Transverse colon (tissue), 4 donors: ENCODE measurements at regions not wholly inside any gene's neighbourhood (a gene's known extent, or its start where the extent isn't known, plus 50 kb on each side); places are given as distances from the start of the nearest gene placed in this dataset.

Source experiments
- DNase-seq: peaks from one replicate; pipeline ENCODE4 v3.0.0-alpha.2; 2019
- H3K27ac ChIP-seq, 4 donors: fragments of 200-600 bp; sonication (generic); 2 replicates each; pipeline ENCODE4 v1.5.1; 2016 to 2018; ENCODE audit warnings: inconsistent platforms in 4 of 4
- H3K27me3 ChIP-seq: fragments of 200-600 bp; sonication (generic); 2 replicates; pipeline ENCODE4 v1.5.1; 2017; ENCODE audit warnings: inconsistent platforms
- H3K36me3 ChIP-seq, 4 donors: fragments of 200-600 bp; sonication (generic); 2 replicates each; pipeline ENCODE4 v1.5.1; 2017 to 2019; ENCODE audit warnings: inconsistent platforms in 4 of 4
- H3K4me1 ChIP-seq, 4 donors: fragments of 200-600 bp; sonication (generic); 2 replicates each; pipeline ENCODE4 v1.5.1; 2017 to 2020; ENCODE audit warnings: inconsistent platforms in 4 of 4
- H3K4me3 ChIP-seq, 4 donors: fragments of 200-600 bp; sonication (generic); 1 replicate in 1 of 4; 2 replicates in 3 of 4; pipeline versions ENCODE4 v1.5.1 to v1.6.1; 2017 to 2019; ENCODE audit warnings: inconsistent platforms in 4 of 4
- H3K9me3 ChIP-seq, 2 donors: fragments of 200-600 bp; sonication (generic); 2 replicates each; pipeline ENCODE4 v1.5.1; 2017 to 2019; ENCODE audit warnings: inconsistent platforms in 2 of 2
- CTCF ChIP-seq, 5 experiments: fragments of 200-600 bp in 3 of 5; fragments of 450-650 bp in 2 of 5; sonication (generic) in 3 of 5; IDR thresholded peaks; 1 replicate in 2 of 5; 2 replicates in 3 of 5; pipeline ENCODE4 v1.5.1; 2016 to 2017; ENCODE audit warnings: antibody characterized with exemption in 5 of 5, inconsistent platforms in 3 of 5, mild to moderate bottlenecking in 2 of 5, moderate library complexity in 1 of 5
- EP300 ChIP-seq: sonication (generic); formaldehyde crosslinking; IDR thresholded peaks from one replicate; pipeline ENCODE4 v1.6.1; 2017; ENCODE audit warnings: antibody characterized with exemption, low read depth
- POLR2A ChIP-seq: fragments of 450-650 bp; IDR thresholded peaks from one replicate; pipeline ENCODE4 v1.6.1; 2016; ENCODE audit warnings: antibody characterized with exemption, mild to moderate bottlenecking, moderate library complexity
- POLR2AphosphoS5 ChIP-seq, 3 donors: sonication (generic); formaldehyde crosslinking; IDR thresholded peaks; one replicate each; pipeline ENCODE4 v1.6.1; 2016; ENCODE audit warnings: antibody characterized with exemption in 3 of 3
- WGBS, 2 donors: methylation state at CpG; one replicate each; pipeline ENCODE4 v1.1.5; 2018; ENCODE audit warnings: low coverage in 1 of 2; 5-methylcytosine and 5-hydroxymethylcytosine counted together
- in situ Hi-C, 4 donors: fragments of 200-750 bp; cut with MboI; loops; one replicate each; pipeline versions ENCODE4 v1.15.0 to v1.15.1; 2017; ENCODE audit warnings: low sequenced_read_pairs in 3 of 4, low pct_ligation_motif_present in 1 of 4, low pct_unique_long_range_greater_than_20kb in 1 of 4
- intact Hi-C: fragments of 100-400 bp; cut with DNase I; formaldehyde crosslinking; loops from one replicate; pipeline ENCODE4 v1.15.1; 2023; ENCODE audit warnings: low total_unique reads

GRCh38 chrX:122667667-122668066 lies 516.4 kb upstream of the GRIA3 start:
- H3K27me3 ChIP-seq, result no peaks in the 10 kb centered on the region
- intact Hi-C loops (no loop called here), in situ Hi-C loops (no loop called here)
- H3K4me1 ChIP-seq, result no peaks in the 10 kb centered on the region
- no peak overlapping the region for H3K27ac ChIP-seq
- no peak for TF ChIP-seq EP300
- TF ChIP-seq POLR2AphosphoS5 (IDR thresholded peaks at IDR 0.05), result no peak
- no peak for TF ChIP-seq CTCF (IDR thresholded peaks at IDR 0.05)
- no peak for TF ChIP-seq POLR2A
- H3K9me3 ChIP-seq, result no peaks in the 10 kb centered on the region
- DNase-seq, result no peak
- H3K4me3 ChIP-seq, result no peak overlapping the region
- 33 to 62% methylated on average over 1 to 3 of the region's 3 CpGs for WGBS, 2 donors
- H3K36me3 ChIP-seq, result no peaks in the 10 kb centered on the region

GRCh38 chrX:122703762-122704161 lies 480.3 kb upstream of the GRIA3 start:
- no peak for TF ChIP-seq EP300
- no peak for TF ChIP-seq CTCF (IDR thresholded peaks at IDR 0.05)
- TF ChIP-seq POLR2AphosphoS5 (IDR thresholded peaks at IDR 0.05), result no peak
- TF ChIP-seq POLR2A, result no peak
- intact Hi-C loops, result no loop called here

GRCh38 chrX:122739770-122740169 lies 444.3 kb upstream of the GRIA3 start:
- intact Hi-C loops (no loop called here), in situ Hi-C loops (no loop called here)
- TF ChIP-seq POLR2AphosphoS5 (IDR thresholded peaks at IDR 0.05), result no peak
- TF ChIP-seq POLR2A, result no peak
- no peak for TF ChIP-seq CTCF (IDR thresholded peaks at IDR 0.05)
- TF ChIP-seq EP300, result no peak
- Histone ChIP-seq H3K4me3 (no peak overlapping the region), H3K36me3 (no peaks in the 10 kb centered on the region), H3K9me3 (no peaks in the 10 kb centered on the region), H3K27me3 (no peaks in the 10 kb centered on the region), H3K27ac (no peak overlapping the region), H3K4me1 (no peaks in the 10 kb centered on the region)
- DNase-seq, result no peak
- 28% methylated on average over 1 of the region's 1 CpG; no CpG with 5 or more reads in 1 of the 2 donors for WGBS, 2 donors

More at GRCh38 chrX:122703762-122704161, 480.3 kb upstream of the GRIA3 start:
- Histone ChIP-seq H3K4me3 (no peak overlapping the region), H3K27me3 (no peaks in the 10 kb centered on the region), H3K36me3 (no peaks in the 10 kb centered on the region), H3K4me1 (no peaks in the 10 kb centered on the region), H3K27ac (no peak overlapping the region), H3K9me3 (no peaks in the 10 kb centered on the region)
- in situ Hi-C loops, result no loop called here
- DNase-seq, result no peak
- WGBS, 2 donors, result 63% methylated on average over 1 of the region's 1 CpG; no CpG with 5 or more reads in 1 of the 2 donors

- no peaks in the 10 kb centered on the region for H3K36me3 ChIP-seq
- TF ChIP-seq EP300, result no peak
- no peak for TF ChIP-seq CTCF (IDR thresholded peaks at IDR 0.05)
- no peak for TF ChIP-seq POLR2A
- no peak for TF ChIP-seq POLR2AphosphoS5 (IDR thresholded peaks at IDR 0.05)
- H3K4me3 ChIP-seq, result no peak overlapping the region
- in situ Hi-C loops (no loop called here), intact Hi-C loops (no loop called here)
- no peak for DNase-seq
- 14 to 63% methylated on average over 1 to 3 of the region's 3 CpGs for WGBS, 2 donors
- H3K9me3 ChIP-seq, result no peaks in the 10 kb centered on the region
- no peaks in the 10 kb centered on the region for H3K4me1 ChIP-seq
- no peaks in the 10 kb centered on the region for H3K27me3 ChIP-seq
- no peak overlapping the region for H3K27ac ChIP-seq
Measured at GRCh38 chrX:122770581-122770980, 413.5 kb upstream of the GRIA3 start.
